Glomerular visceral epithelial cell (primary cell): ENCODE measurements at regions not wholly inside any gene's neighbourhood (a gene's known extent, or its start where the extent isn't known, plus 50 kb on each side); places are given as distances from the start of the nearest gene placed in this dataset.

ENCODE experiments used
- DNase-seq: peaks from one replicate; pipeline ENCODE4 v3.0.0-alpha.2; 2016; ENCODE audit errors: extremely low spot score

- no peak for DNase-seq
These were observed 177.4 kb upstream of the NRIP1 start for GRCh38 chr21:15241997-15242736.

DNA sequence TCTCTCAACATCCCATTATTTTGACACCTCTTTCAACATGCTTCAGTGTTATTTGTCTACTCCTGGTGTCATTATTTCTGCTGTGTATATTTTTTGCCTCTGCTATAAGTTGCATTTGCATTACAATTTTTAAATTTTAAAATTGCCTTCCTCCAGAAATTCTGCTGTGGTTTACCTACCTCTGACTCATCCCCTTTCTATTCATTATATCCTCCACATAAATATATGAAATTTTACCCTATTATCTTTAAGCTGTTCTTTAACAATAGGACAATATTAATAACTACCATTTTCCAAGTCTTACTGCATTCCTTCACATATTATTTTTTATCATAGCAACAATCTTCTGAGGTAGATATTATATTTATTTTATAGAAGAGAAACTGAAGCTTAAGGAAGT lies 178.1 kb upstream of the NRIP1 start:
- DNase-seq: no peak

GRCh38 chr21:15243406-15243805 lies 178.6 kb upstream of the NRIP1 start:
- no peak for DNase-seq

DNA sequence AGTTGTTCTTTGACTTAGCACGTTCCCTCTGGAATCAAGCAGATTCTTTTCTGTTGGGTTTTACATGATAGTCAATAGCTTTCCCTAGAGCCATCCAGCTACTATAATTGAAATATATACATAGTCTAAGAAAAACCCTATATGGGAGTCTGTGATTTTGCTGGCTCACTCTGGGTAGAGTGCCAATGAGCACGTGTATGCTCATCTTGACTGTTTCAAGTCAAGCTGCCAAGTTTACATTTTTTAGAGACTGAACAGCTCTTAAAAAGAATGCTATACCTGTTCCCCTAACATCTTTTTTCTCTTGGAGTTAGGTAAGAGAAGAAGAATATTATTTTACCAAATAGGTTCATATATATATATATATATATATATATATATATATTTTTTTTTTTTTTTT lies 182.8 kb upstream of the NRIP1 start:
- DNase-seq: no peak

- no peak for DNase-seq
These were observed 184.6 kb upstream of the NRIP1 start for GRCh38 chr21:15249285-15249993.

GRCh38 chr21:15250384-15250783 lies 185.6 kb upstream of the NRIP1 start:
- DNase-seq: no peak

DNA sequence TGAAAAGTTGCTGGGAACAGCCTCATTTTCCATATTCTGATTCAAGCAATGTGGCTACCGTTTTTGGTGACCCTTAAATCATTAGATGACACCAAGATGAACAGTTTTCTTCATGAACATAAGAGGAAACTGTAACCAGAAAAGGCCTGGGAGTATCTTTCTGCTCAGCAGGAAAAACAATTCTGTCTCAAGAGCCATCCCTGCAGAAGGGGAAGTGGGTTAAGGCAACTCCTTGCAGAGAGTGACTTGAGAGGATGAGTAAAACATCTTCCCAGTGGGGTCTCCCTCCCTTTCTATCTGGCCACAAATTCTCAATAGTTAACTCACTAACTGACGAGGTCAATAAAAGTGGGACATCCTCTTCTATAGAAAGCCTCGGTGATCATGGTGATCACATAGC lies 187.6 kb upstream of the NRIP1 start:
- no peak for DNase-seq

GRCh38 chr21:15254111-15254510 lies 189.3 kb upstream of the NRIP1 start:
- no peak for DNase-seq

DNA sequence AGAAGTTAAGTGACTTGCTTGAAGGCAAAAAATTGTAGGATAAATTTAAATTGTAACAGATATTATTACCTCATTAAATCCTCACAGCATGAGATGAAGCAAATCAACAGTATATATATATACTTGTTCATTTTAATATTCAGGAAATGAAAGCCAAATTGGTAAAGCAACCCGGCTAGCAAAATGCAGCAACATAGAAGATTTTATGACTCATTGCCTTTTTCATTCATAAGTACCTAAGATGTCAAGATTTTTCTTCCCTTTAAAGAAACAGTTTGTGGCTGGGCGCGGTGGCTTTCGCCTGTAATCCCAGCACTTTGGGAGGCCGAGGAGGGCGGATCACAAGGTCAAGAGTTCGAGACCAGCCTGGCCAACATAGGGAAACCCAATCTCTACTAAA lies 190.5 kb upstream of the NRIP1 start:
- DNase-seq: no peak

DNA sequence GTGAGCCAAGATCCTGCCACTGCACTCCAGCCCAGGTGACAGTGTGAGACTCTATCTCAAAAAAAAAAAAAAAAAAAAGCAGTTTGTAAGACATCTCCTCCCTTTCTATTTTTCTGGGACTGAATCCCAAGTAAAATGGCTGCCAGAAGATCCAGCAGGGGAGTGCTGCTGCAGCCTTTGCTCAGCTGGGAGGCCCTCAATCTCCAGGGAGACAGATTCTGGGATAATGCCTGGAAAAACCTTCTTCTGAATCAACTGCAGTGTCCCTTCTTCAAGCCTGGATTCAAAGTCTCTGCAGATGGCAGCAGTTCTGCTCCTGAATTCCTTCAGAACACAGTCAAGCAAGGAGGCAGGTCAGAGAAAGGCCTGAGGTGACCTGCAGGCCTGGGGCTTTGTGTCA lies 191.0 kb upstream of the NRIP1 start:
- no peak for DNase-seq

- DNase-seq: no peak
These were observed 192.2 kb upstream of the NRIP1 start for GRCh38 chr21:15256996-15257395.

GRCh38 chr21:15257646-15258045 lies 192.8 kb upstream of the NRIP1 start:
- no peak for DNase-seq

- no peak for DNase-seq
These were observed 195.0 kb upstream of the NRIP1 start for GRCh38 chr21:15259824-15260223.

- DNase-seq: no peak
These were observed 195.8 kb upstream of the NRIP1 start for GRCh38 chr21:15260604-15261003.

DNA sequence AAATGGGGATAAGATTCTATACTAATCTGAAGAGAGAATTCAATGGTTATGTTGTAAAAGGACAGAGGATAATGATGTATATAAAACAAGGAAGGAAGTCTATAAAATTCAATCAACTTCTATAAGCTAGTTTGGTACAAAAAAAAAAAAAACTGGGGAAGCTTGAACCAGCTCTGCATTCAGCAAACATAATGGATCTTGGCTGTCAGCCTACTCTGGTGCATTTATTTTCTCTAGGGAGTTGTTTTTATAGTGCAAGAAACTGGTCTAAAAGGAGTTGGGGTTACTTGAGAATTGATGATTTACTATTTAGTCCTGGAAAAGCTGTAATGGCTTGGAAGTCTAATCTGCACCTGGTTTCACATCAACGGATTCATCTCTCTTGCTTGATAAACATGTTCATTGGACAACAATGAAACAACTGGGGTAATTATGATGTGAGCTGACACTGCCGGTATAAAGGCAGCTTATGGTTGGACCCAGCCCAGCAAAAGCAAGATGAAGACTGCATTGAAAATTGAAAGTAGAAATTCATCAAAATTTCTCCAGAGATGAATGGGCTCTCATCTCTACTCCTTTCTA lies 199.4 kb upstream of the NRIP1 start:
- DNase-seq: no peak

DNA sequence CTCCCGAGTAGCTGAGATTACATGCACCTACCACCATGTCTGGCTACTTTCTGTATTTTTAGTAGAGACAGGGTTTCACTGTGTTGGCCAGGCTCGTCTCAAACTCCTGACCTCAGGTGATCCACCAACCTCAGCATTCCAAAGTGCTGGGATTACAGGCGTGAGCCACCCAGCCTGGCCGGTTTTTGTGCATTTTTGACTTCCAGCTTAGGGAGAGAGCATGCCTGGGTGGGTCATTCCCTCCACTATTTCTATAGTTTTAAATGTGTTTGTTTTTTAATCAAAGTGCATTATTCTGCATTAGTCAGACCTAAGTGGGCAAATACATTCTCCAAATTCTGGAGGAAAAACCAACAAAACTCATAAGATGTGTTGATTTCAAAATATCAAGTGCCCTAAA lies 207.4 kb upstream of the NRIP1 start:
- DNase-seq: no peak

DNA sequence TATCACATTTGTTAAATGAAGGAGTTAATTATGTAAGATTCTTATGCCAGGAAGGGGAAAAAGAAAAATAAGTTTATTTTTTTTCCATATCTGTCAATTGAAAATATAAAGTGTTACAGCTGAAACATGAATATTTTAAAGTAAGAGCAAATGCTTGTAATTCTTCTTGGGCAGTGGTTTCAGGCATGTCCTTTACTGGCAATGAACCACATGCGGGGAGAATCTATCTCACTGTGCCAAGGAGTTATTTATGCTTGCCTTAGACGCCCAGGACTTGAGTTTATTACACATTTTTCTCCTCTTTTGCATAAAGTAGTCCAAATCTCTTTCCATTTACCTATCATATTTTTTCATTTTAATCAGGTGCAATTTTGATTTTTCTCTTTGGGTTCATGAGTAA lies 207.8 kb upstream of the NRIP1 start:
- DNase-seq: no peak

- no peak for DNase-seq
These were observed 208.4 kb upstream of the NRIP1 start for GRCh38 chr21:15273244-15273643.

DNA sequence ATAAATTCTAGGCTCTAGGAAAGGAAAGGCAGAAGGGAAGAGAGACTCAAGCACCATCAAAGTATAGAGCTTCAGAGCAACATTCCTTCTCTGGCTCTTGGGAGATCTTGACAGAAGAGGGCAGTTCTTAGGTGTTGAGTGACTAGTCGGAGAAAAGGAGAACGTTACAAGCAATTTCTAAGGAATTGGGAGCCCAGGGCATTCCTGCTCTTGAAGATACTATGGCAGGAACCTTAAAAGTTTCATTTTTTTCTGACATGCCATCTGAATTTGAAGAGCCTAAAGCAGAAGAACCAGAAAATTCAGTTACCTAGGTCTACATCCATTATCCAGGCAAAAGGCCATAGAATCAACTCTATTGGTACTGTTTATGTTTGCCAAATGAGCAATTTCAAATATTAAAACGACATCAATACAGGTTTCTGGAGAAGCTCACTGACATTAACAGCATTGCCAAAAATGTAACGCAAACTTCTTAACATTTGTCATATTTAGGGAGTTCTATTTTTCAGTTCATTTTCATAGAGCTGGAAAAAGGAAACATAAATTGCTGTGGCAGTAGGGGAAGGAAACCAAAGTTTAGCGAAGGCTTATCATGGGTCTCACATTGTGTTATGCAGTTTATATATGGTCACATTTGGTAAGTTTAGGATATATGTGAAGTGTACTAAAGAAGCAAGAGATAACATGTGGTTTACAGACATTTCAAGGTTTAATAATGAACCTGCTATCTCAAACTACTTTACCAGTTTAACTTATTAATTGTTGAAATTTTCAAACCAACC lies 210.1 kb upstream of the NRIP1 start:
- DNase-seq: no peak

DNA sequence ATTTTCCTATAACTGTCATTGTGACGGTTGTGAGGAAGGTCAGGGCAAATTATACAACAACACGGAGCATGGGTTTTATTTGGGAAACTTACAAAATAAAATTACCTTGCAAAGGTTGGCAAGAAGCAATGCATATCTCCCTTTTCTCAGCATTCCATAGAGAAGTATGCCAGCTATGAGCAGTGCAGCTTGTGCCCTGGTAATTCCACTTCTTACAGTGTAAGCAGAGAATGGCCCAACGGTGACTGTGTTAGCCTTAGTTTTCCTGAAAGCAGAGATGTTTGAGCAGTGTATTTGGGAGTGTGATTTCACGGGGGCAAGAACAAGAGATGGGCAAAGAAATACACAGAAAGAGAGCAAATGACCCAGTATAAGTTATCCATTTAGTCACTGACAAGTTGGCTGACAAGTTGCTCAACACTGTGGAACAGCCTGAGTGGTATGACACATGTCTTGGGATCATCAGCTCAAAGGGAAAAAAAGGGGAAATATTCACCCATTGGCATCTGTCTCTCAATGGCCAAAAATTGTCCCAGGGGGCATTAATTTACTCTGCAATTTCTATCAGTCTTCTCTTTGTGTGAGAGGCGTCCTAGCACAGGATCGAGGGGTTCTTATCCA lies 210.9 kb upstream of the NRIP1 start:
- no peak for DNase-seq

- no peak for DNase-seq
These were observed 211.4 kb upstream of the NRIP1 start for GRCh38 chr21:15276243-15276642.

DNA sequence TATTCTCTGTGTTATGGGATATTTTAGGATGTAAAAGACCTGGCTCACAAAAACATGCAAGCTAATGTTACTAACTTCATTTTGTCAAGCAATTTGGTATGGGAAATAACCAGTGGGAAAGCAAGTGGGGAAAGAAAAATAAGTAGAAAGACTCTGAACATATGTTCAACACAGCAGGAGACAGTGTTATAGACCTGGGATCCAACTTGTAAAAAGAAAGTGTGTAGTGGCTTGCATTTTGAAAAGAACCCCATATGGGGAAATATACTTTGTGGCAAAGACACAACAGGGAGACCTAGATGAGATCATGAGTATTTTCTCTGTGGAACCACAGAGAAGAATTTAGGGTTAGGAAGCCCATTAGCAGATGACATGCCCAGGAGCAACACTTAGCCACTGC lies 212.7 kb upstream of the NRIP1 start:
- DNase-seq: no peak
